ENCODE measurements at regions not wholly inside any gene's neighbourhood (a gene's known extent, or its start where the extent isn't known, plus 50 kb on each side); places are given as distances from the start of the nearest gene placed in this dataset.

GRCh38 chr12:23333938-23334337 is 615.5 kb downstream of the SOX5 start:
- TF ChIP-seq CTCF (IDR thresholded peaks at IDR 0.05; ENCODE audit: poor library complexity, severe bottlenecking): no peak
- no peak for TF ChIP-seq TAF1 (IDR thresholded peaks at IDR 0.05; ENCODE audit: low read depth)
- TF ChIP-seq RAD21 (conservative IDR thresholded peaks at IDR 0.05): no peak
- no peak for TF ChIP-seq EP300 (conservative IDR thresholded peaks at IDR 0.05; ENCODE audit: poor library complexity, severe bottlenecking)
- TF ChIP-seq POLR2AphosphoS5 (IDR thresholded peaks at IDR 0.05): no peak
- no peak for TF ChIP-seq REST (IDR thresholded peaks at IDR 0.05; ENCODE audit: borderline replicate concordance)
- TF ChIP-seq EZH2 (IDR thresholded peaks at IDR 0.05; ENCODE audit: borderline replicate concordance, insufficient read depth, low read length, poor library complexity, severe bottlenecking): no peak
- no peak for TF ChIP-seq SMC3 (conservative IDR thresholded peaks at IDR 0.05; ENCODE audit: poor library complexity)

Data from neural cell (in vitro differentiated cells).